Ureter (tissue), 1 donor: ENCODE measurements at regions not wholly inside any gene's neighbourhood (a gene's known extent, or its start where the extent isn't known, plus 50 kb on each side); places are given as distances from the start of the nearest gene placed in this dataset.

Experiments used
- DNase-seq: peaks from one replicate; pipeline ENCODE4 v3.0.0-alpha.2; 2020; ENCODE audit warnings: low spot score
- donor health status: DM: yes; HTN: yes; CAD: no.

- no peak for DNase-seq
Observed at GRCh38 chr9:130781569-130781968, 53.5 kb upstream of the ABL1 start.

DNA sequence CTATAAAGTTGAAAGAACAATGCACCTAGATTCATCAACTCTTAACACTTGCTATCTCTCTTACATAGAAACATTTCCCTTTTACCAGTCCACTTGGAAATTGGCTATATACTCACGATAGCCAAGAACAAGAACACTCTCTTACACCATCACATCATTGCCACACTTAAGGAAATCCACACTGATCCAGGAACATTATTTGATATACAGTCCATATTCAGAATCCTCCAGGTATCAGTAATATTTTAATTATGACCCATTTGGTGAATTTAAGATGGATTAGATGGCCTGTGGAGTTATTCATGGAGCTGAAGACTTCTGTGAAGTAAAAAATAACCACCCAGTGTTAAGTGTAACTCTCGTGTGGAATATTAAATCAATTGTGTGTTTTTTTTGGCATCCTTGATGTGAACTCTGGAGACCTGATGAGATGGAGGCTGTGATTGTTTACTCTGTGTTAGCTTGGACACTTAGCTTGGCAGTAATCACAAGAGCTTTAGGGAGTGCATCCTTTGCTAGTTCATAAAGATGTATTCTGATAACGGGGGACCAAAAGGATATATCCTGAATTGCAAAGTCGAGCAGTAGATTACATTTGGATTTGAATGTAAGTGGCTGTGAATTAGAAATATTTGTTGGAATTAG, 52.0 kb upstream of the ABL1 start:
- DNase-seq: no peak

GRCh38 chr9:130785053-130785452, 50.0 kb upstream of the ABL1 start:
- DNase-seq: no peak
